Keratinocyte (primary cell): ENCODE measurements at regions not wholly inside any gene's neighbourhood (a gene's known extent, or its start where the extent isn't known, plus 50 kb on each side); places are given as distances from the start of the nearest gene placed in this dataset.

ENCODE experiments used
- DNase-seq: peaks from one replicate; pipeline ENCODE4 v3.0.0-alpha.2; 2011; ENCODE audit warnings: low read depth, missing footprints, low spot score
- FAIRE-seq: peaks from 2 replicates; lab custom pipeline; 2011; peaks lifted over from hg19 to GRCh38; lab: Jason Lieb, UNC
- H2AFZ ChIP-seq: 2 replicates; pipeline ENCODE4 v1.6.0; 2012; ENCODE audit warnings: low read length, control low read depth, inconsistent platforms; ENCODE audit not compliant: control insufficient read depth
- H3K27ac ChIP-seq: 2 replicates; pipeline ENCODE4 v1.5.1; 2011; ENCODE audit warnings: low read length; ENCODE audit not compliant: control insufficient read depth, insufficient read depth
- H3K27me3 ChIP-seq: 3 replicates; pipeline ENCODE4 v1.6.0; 2011; ENCODE audit warnings: low read length; ENCODE audit not compliant: control insufficient read depth, insufficient read depth; ENCODE audit errors: extremely low read depth
- H3K36me3 ChIP-seq, 2 experiments: 2 replicates in 1 of 2; 3 replicates in 1 of 2; pipeline ENCODE4 v1.5.1; 2011; ENCODE audit warnings: low read length in 2 of 2, mild to moderate bottlenecking in 1 of 2; ENCODE audit not compliant: control insufficient read depth in 2 of 2, insufficient read depth in 2 of 2; ENCODE audit errors: extremely low read depth in 1 of 2
- H3K4me1 ChIP-seq: 3 replicates; pipeline ENCODE4 v1.5.1; 2011; ENCODE audit warnings: low read length; ENCODE audit not compliant: control insufficient read depth, insufficient read depth; ENCODE audit errors: extremely low read depth
- H3K4me2 ChIP-seq: 3 replicates; pipeline ENCODE4 v1.6.0; 2011; ENCODE audit warnings: low read depth, low read length; ENCODE audit not compliant: control insufficient read depth, insufficient read depth; ENCODE audit errors: extremely low read depth
- H3K4me3 ChIP-seq, 3 experiments: fragments of 200-600 bp in 1 of 3; sonication (generic) in 1 of 3; 2 replicates in 2 of 3; 3 replicates in 1 of 3; pipeline ENCODE4 v1.5.1; 2011 to 2016; ENCODE audit warnings: low read length in 3 of 3, mild to moderate bottlenecking in 3 of 3, control low read depth in 2 of 3, inconsistent platforms in 1 of 3, low read depth in 1 of 3, mixed read lengths in 1 of 3, mixed run types in 1 of 3, moderate library complexity in 1 of 3; ENCODE audit not compliant: control insufficient read depth in 2 of 3, insufficient read depth in 2 of 3; ENCODE audit errors: extremely low read depth in 1 of 3
- H3K79me2 ChIP-seq: 2 replicates; pipeline ENCODE4 v1.6.0; 2012; ENCODE audit warnings: low read length; ENCODE audit not compliant: control insufficient read depth, insufficient read depth
- H3K9ac ChIP-seq: 3 replicates; pipeline ENCODE4 v1.6.0; 2011; ENCODE audit warnings: low read length; ENCODE audit not compliant: control insufficient read depth, insufficient read depth; ENCODE audit errors: extremely low read depth
- H3K9me1 ChIP-seq: 3 replicates; pipeline ENCODE4 v1.6.0; 2011; ENCODE audit warnings: low read length; ENCODE audit not compliant: control insufficient read depth, insufficient read depth; ENCODE audit errors: extremely low read depth
- H3K9me3 ChIP-seq: 2 replicates; pipeline ENCODE4 v1.5.1; 2012; ENCODE audit warnings: low read depth, low read length; ENCODE audit not compliant: control insufficient read depth
- H4K20me1 ChIP-seq: 3 replicates; pipeline ENCODE4 v1.6.0; 2011; ENCODE audit warnings: low read length; ENCODE audit not compliant: control insufficient read depth, insufficient read depth; ENCODE audit errors: extremely low read depth
- EZH2 ChIP-seq: IDR thresholded peaks from one replicate; pipeline ENCODE4 v1.6.1; 2012; ENCODE audit warnings: inconsistent platforms, mild to moderate bottlenecking, low read length, moderate library complexity
- dilution Hi-C: fragments of 300-500 bp; cut with MboI; formaldehyde crosslinking; loops from one replicate; pipeline ENCODE4 v1.7.0; 2020; ENCODE audit warnings: low sequenced_read_pairs; ENCODE audit not compliant: extremely low pct_ligation_motif_present
- TF ChIP-seq, protein P1 (sequence below), 3 experiments: IDR thresholded peaks in 1 of 3; conservative IDR thresholded peaks in 1 of 3; optimal IDR thresholded peaks in 1 of 3; 2 replicates in 2 of 3; 3 replicates in 1 of 3; pipeline versions ENCODE3 to v1.5.1; 2011; ENCODE audit warnings: low read length in 3 of 3, mild to moderate bottlenecking in 3 of 3, moderate library complexity in 2 of 3, control low read depth in 1 of 3, inconsistent platforms in 1 of 3; ENCODE audit not compliant: insufficient read depth in 2 of 3; ENCODE audit errors: extremely low read depth in 1 of 3

DNA sequence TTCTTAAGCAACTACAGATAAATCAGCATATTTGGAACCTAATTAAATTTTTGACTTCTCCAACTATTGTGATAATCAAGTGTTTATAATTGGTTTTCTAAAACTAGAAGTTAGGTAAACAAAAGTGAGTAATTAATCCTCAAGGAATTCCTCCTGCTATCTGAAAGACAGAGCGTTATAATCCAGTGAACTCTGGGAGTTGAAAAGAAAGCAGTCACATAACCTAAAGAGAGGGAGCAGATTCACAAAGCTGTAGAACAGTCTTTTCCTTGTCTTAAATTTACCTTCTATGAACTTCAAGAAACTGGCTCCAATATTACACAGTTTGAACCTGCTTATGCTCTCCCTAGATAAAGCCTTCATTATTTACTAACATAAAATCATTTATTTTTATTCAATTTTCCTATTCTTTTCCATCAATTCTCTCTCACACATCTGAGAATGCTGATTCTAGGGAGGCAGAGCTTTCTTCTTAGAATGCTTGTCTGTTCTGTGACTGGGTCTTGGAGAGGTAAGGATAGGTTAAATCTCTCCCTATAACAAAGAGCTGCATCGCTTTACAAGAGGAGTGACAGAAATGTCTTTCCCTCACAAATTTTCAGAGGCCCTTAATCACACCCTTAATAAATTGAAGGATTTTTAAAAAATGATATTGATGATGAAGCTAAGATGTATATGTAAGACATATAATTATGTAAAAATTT, 132.8 kb downstream of the TUSC7 start:
- TF ChIP-seq EZH2, result no peak
- TF ChIP-seq, protein P1, sequence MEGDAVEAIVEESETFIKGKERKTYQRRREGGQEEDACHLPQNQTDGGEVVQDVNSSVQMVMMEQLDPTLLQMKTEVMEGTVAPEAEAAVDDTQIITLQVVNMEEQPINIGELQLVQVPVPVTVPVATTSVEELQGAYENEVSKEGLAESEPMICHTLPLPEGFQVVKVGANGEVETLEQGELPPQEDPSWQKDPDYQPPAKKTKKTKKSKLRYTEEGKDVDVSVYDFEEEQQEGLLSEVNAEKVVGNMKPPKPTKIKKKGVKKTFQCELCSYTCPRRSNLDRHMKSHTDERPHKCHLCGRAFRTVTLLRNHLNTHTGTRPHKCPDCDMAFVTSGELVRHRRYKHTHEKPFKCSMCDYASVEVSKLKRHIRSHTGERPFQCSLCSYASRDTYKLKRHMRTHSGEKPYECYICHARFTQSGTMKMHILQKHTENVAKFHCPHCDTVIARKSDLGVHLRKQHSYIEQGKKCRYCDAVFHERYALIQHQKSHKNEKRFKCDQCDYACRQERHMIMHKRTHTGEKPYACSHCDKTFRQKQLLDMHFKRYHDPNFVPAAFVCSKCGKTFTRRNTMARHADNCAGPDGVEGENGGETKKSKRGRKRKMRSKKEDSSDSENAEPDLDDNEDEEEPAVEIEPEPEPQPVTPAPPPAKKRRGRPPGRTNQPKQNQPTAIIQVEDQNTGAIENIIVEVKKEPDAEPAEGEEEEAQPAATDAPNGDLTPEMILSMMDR (optimal IDR thresholded peaks at IDR 0.05 in 1 of 3, IDR thresholded peaks at IDR 0.05 in 1 of 3, conservative IDR thresholded peaks at IDR 0.05 in 1 of 3; ENCODE audit: extremely low read depth in 1 of 3, insufficient read depth in 2 of 3, low read length in 3 of 3), result no peak
- Histone ChIP-seq H3K27ac (no peak overlapping the region), H2AFZ (no peak overlapping the region), H3K4me2 (no peak overlapping the region), H3K9me3 (no peaks in the 10 kb centered on the region), H3K79me2 (no peaks in the 10 kb centered on the region), H3K4me1 (no peaks in the 10 kb centered on the region), H4K20me1 (no peaks in the 10 kb centered on the region), H3K4me3 (no peak overlapping the region), H3K9ac (no peak overlapping the region), H3K9me1 (no peaks in the 10 kb centered on the region), H3K27me3 (no peaks in the 10 kb centered on the region), H3K36me3 (no peaks in the 10 kb centered on the region)
- dilution Hi-C loops, result no loop called here
- DNase-seq (no peak), FAIRE-seq (no peak)

DNA sequence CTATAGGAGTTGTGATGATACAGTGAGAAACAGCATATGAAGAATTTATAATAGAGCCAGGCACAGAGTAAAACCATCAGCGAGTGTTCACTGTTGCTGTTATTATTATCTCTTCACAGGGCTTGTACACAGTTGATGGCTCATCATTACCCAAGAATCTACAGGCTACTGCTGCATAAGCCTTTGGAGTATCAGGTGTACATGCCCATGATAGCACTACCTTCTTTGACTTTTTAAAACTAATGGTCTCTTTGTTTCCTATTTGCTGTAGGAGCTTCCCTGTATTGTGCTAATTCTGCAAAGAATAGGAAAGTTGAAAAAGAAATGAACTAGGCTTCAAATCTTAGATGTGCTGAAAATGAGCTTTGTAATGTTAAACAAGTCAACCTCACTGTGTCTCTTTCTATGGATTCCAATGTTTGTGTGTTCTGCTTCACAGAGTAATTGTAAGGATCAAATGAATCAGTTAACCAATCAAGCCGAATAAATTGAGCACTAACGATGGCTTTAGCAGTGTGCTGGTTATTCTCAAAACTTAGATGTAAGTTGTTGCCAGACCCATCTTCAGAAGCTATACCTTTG, 138.8 kb downstream of the TUSC7 start:
- no peaks in the 10 kb centered on the region for H3K4me1 ChIP-seq
- TF ChIP-seq EZH2, result no peak
- TF ChIP-seq, protein P1 (optimal IDR thresholded peaks at IDR 0.05 in 1 of 3, IDR thresholded peaks at IDR 0.05 in 1 of 3, conservative IDR thresholded peaks at IDR 0.05 in 1 of 3; ENCODE audit: extremely low read depth in 1 of 3, insufficient read depth in 2 of 3, low read length in 3 of 3), result no peak
- dilution Hi-C loops, result no loop called here
- H3K36me3 ChIP-seq, result no peaks in the 10 kb centered on the region
- no peak overlapping the region for H3K4me3 ChIP-seq
- H3K79me2 ChIP-seq, result no peaks in the 10 kb centered on the region
- no peaks in the 10 kb centered on the region for H3K9me3 ChIP-seq
- no peaks in the 10 kb centered on the region for H4K20me1 ChIP-seq
- no peaks in the 10 kb centered on the region for H3K27me3 ChIP-seq
- H3K4me2 ChIP-seq, result no peak overlapping the region
- H3K9ac ChIP-seq, result no peak overlapping the region
- DNase-seq (no peak), FAIRE-seq (no peak)
- H3K27ac ChIP-seq, result no peak overlapping the region
- H2AFZ ChIP-seq, result no peak overlapping the region
- no peaks in the 10 kb centered on the region for H3K9me1 ChIP-seq
